ENCODE measurements at regions not wholly inside any gene's neighbourhood (a gene's known extent, or its start where the extent isn't known, plus 50 kb on each side); places are given as distances from the start of the nearest gene placed in this dataset.
"Not testable (repeated sequence)": the region's sequence is repeated elsewhere in the genome, so short reads cannot be mapped to it uniquely, and the experiment has no call there.

DNA sequence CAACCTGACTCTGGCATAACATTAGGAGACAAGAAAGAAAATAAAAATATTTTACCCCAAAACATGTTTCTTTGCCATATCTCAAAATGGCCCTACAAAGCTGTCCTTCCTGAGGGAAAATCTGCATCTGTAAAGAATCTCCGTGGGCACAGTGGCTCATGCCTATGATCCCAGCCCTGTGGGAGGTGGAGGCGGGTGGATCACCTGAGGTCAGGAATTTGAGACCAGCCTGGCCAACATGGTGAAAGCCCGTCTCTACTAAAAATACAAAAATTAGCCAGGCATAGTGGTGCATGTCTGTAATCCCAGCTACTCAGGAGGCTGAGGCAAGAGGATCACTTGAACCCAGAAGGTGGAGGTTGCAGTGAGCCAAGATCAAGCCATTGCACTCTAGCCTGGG, 105.8 kb downstream of the FAM217A start:
- TF ChIP-seq, protein P1, sequence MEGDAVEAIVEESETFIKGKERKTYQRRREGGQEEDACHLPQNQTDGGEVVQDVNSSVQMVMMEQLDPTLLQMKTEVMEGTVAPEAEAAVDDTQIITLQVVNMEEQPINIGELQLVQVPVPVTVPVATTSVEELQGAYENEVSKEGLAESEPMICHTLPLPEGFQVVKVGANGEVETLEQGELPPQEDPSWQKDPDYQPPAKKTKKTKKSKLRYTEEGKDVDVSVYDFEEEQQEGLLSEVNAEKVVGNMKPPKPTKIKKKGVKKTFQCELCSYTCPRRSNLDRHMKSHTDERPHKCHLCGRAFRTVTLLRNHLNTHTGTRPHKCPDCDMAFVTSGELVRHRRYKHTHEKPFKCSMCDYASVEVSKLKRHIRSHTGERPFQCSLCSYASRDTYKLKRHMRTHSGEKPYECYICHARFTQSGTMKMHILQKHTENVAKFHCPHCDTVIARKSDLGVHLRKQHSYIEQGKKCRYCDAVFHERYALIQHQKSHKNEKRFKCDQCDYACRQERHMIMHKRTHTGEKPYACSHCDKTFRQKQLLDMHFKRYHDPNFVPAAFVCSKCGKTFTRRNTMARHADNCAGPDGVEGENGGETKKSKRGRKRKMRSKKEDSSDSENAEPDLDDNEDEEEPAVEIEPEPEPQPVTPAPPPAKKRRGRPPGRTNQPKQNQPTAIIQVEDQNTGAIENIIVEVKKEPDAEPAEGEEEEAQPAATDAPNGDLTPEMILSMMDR (conservative IDR thresholded peaks at IDR 0.05), result not testable (repeated sequence)
- TF ChIP-seq ZFX (IDR thresholded peaks at IDR 0.05), result not testable (repeated sequence)

Measured in C4-2B (cell line).